ENCODE measurements at regions not wholly inside any gene's neighbourhood (a gene's known extent, or its start where the extent isn't known, plus 50 kb on each side); places are given as distances from the start of the nearest gene placed in this dataset.

DNA sequence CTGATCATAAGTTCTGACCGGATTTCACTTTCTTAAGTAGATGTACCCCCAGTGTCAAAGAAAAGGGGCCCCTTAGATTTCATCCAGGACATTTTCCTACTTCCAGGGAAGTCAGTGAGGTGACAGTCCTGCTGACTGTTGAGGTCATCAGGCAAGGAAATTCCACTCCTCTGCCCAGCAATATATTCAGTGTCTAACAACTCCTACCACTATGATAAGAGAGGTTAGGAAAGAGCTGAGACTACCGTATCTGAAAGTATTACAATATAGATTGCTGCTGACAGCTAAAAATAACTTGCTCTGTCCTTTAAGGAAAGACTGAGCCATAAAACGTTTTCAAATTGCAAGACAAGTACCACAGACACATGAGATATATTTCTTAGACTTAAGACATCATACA, 325.1 kb downstream of the EFNB2 start:
- no peak for TF ChIP-seq CTCF (IDR thresholded peaks at IDR 0.05)

DNA sequence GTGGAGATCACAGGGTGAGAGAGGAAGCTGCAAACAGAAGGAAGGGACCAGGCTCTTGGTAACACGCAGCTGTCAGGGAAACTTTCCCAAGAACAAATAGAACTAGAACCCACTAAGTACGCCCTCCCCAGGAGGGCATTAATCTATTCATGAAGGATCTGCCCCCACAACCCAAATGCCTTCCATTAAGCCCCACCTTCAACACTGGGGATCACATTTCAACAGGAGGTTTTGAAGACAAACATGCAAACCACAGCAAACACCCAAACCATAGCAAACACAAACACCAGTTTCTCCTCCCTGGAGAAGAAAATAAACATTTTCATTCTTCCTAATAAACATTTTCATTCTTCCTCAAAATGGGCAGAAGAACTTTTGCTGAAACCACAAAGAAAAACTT, 329.6 kb downstream of the EFNB2 start:
- no peak for TF ChIP-seq CTCF (IDR thresholded peaks at IDR 0.05)

- TF ChIP-seq CTCF (IDR thresholded peaks at IDR 0.05): no peak
These were observed 338.0 kb downstream of the EFNB2 start for GRCh38 chr13:106197496-106197895.

- TF ChIP-seq CTCF (IDR thresholded peaks at IDR 0.05): no peak
These were observed 347.9 kb downstream of the EFNB2 start for GRCh38 chr13:106187501-106188095.

DNA sequence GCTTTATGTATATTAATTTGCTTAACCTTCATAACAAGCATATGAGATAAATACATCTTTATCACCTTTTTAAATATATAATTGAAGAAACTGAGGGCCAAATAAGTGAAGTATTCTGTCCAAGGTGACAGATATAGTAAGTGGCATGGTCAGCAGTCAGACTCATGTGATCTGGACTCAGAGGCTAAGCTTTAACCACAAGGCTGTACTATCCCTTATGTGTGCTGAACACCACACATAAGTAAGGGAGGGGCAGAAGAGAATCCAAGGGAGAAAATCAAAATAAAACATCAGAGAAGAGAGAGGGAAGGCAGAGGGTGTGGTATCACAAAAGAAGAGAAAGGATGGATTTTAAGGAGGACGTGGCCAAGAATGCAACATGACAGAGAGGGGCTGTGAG, 348.4 kb downstream of the EFNB2 start:
- TF ChIP-seq CTCF (IDR thresholded peaks at IDR 0.05): no peak

DNA sequence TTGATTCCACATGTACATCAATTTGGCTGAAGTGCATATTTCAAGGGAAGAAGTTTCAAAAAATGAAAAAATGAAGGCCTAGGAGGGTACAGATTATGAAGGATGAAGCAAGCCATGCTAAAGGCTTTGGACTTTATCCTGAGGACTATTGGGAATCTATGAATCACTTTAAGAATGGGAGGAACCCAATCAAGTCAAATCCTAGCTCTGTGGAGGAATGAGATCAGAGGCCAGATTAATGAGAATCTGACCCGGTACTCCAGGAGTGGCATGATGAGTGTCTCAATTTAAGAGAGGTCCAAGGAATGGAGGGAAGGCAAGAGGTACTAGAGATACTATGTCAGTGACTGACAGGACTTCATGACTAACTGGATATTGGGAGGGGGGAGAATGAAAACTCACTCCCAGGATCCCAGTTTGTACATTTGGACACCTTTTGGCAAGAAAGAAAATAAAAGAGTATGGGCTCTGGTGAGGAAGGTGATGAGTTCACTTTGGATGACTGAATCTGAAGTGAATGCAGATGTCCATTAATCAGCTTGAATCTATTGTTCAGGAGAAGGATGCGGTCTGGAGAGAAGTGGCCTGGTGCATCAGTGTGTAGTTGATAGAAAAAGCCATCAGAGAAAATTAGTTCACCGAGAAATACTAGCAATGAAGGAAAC, 349.0 kb downstream of the EFNB2 start:
- TF ChIP-seq CTCF (IDR thresholded peaks at IDR 0.05): no peak

DNA sequence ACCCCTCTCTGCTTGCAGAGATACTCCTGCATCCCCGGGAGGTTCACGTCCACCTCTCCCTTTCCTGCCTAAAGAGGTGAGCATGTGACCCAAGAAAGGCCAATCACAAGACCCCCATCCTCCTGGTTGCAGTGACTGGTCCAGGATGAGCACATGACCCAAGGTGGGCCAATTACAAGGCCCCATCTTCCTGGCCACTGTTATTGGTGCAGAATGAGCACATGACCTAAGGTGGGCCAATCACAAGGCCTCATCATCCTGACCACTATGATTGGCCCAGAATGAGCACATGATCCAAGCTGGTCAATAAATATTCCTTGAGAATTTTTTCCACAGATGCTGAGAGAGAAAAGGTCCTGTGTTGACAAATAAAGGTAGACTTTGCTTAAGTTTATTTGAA, 350.7 kb downstream of the EFNB2 start:
- TF ChIP-seq CTCF (IDR thresholded peaks at IDR 0.05): no peak
